GM18499 (cell line): ENCODE measurements at regions not wholly inside any gene's neighbourhood (a gene's known extent, or its start where the extent isn't known, plus 50 kb on each side); places are given as distances from the start of the nearest gene placed in this dataset.
"Not testable (repeated sequence)": the region's sequence is repeated elsewhere in the genome, so short reads cannot be mapped to it uniquely, and the experiment has no call there.

Experiments
- ATAC-seq: cut with Tn5 transposase; IDR thresholded peaks from one replicate; pipeline ENCODE4 v1.9.1; 2021; ENCODE audit warnings: moderate number of reproducible peaks; ENCODE audit not compliant: insufficient read depth, unreplicated experiment

DNA sequence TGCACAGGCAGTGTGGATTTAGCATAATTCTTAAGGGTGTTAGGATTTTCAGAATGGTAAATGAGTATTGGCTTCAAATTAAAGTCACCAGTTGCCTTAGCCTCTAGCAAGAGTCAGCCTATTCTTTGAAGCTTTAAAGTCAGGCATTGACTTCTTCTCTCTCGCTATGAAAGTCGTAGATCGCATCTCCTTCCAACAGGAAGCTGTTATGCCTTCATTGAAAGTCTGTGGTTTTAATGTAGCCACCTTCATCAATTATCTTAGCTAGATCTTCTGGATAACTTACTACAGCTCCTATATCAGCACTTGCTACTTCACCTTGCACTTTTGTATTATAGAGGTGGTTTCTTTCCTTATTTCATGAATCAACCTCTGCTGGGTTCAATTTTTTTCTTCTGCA is 320.2 kb downstream of the PTPRC start:
- no peak for ATAC-seq

DNA sequence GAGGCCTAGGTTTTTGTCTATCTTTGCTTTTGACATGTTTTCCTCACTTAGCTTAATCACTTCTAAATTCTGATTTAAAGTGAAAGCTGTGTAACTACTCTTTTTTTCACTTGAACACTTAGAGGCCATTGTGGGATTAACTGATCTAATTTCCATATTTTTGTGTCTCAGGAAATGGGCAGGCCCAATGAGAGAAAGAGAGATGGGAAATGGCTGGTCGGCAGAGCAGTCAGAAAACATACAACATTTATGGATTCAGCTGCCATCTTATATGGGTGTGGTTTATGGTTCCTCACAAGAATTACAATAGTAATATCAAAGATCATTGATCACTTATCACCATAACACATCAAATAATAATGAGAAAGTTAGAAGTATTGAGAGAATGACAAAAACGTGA is 320.8 kb downstream of the PTPRC start:
- ATAC-seq = no peak

DNA sequence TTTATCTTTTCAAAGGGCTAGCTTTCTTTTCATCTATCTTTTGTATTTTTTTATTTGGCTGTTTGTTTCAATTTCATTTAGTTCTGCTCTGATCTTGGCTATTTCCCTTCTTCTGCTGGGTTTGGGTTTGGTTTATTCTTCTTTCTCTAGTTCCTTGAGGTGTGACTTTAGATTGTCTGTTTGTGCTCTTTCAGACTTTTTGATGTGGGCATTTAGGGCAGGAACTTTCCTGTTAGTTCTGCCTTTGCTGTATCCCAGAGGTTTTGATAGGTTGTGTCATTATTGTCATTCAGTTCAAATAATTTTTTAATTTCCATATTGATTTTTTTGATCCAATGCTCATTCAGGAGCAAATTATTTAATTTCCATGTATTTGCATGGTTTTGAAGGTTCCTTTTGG is 325.0 kb downstream of the PTPRC start:
- not testable (repeated sequence) for ATAC-seq

DNA sequence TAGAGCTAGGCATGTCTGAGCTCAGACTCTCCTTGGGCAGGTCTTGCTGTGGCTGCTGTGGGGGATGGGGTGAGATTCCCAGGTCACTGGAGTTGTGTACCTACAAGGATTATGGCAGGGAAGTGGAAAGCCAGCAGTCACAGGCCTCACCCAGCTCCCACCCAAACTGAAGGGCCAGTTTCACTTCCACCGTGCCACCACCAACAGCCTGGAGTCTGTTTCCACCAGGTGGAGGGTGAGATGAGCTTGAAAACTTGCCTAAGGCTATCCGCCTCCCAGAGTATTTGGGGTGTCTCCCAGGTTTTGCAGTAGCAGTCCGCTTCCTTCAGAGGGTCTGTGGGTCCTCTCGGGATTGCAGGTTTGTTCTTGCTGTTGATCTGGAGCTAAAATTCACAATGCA is 327.7 kb downstream of the PTPRC start:
- no peak for ATAC-seq

DNA sequence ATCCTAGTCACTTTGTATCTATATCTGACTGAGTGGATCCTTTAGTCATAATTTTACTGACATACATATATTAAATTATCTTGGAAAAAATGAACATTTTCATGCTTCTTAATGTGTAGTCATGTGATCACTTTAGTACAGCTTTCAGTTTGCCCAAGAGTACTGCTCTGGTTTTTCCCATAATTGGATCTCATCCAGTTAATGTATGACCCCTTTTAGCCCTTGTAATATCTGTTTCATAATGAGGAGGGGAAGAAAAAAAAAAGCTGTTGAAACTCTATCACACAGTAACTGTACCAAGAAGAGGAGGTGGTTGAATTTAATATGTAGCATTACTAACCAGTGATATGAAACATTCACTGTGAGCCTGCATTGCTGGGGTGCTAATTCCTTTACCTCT is 328.7 kb downstream of the PTPRC start:
- no peak for ATAC-seq

DNA sequence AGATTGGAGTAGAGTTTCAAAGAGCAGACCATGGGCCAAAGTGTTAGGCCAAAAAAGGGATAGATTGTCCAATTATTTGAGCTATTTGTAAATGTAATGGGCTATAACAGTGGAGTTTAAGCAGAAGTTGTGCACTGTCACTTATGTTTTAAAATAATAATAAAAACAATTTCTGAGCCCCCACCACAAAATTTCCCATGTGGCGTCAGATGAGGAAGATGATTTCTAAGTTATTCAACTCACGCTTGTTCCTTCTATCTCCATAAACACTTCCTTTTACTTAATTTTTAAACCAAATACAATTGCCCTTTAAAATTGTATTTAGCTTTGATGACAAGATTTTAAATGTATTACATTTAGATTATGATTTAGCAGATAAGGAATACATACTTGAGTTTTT is 330.0 kb downstream of the PTPRC start:
- ATAC-seq = no peak

DNA sequence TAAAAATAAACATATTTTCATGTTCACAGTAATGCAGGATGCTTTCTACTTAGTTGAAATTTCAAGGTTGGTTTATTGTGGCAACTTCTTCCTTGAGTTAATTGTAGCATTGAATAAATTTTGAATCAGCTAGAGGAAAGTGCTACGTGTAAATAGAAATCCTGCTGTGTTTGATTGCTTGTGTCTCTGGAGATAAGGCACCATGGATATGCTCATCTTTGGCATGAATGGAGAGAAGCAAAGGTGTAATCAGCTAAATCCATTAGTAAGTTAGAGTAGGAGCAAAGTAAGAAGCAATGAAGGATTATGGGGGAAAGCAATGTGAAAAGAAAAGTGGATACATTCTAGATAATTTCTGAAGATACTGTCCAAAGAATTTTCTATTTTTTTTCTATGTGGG is 331.1 kb downstream of the PTPRC start:
- ATAC-seq = no peak

DNA sequence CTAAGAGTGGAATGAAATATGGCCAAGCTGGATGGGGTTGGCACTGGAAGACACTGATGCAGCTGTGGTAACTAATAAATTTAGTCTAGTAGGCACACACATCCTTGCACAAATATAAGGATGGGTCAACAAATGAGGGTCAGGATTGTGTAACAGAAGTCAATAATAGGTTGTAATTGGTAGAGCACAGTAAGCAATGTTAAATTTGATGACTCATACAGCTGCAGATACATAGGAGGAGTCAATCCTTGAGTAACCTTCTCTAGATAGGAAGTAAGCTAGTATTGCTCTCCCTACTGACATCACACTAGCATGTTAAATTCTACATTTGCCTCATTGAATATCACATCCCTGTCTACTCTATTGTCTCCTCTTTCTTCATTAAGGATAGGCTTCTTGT is 332.1 kb downstream of the PTPRC start:
- ATAC-seq = no peak

DNA sequence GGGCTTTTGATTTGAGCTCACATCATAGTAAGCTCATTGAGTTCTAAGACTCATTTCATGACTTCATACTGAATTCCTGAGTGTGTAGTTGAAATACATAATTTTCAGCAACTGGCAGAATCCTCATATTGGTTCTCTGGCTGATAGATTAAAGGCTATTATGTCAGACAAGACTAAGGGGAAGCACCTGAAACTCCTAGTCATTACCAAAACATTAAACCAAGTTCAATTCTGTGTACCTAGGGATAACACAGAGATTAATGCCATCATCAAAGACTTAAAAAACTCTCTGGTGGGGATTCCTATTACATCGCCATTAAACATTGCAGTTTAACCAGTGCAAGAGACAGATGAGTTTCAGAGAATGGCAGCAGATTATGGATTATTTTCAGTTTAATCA is 339.1 kb downstream of the PTPRC start:
- ATAC-seq = no peak

DNA sequence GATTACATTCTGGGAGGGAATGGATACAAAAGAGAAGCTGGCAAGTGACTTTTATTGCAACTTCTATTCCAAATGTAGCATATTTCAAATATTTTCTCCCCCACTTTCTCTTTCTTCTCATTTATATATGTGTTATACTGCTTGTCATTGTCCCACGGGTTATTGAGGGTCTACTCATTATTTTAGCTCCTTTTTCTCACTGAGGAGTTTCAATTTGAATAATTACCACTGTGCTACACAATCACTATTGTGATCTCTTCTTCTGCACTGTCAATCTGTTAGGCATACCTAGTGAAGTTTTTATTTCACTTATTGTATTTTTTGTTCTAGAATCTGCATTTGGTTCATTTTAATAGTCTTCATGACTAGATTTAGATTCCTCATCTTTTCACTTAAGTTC is 339.7 kb downstream of the PTPRC start:
- no peak for ATAC-seq

DNA sequence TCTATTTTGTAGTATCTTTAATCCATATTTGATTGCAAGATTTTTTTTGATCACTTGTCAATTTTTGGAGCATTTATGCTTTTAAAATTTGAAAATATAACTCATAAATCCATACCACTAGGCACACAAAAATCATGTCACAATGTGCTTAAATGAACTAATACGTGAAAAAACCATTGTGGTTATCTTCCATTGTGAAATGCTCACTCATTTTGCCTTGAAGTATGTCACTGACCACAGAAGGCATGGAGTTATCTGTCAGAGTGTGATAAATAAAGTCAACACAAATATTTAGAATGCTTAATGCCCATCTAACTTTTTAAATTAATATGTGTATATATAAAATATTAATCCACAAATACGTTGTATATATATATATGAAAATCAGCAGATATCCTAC is 347.2 kb downstream of the PTPRC start:
- no peak for ATAC-seq

DNA sequence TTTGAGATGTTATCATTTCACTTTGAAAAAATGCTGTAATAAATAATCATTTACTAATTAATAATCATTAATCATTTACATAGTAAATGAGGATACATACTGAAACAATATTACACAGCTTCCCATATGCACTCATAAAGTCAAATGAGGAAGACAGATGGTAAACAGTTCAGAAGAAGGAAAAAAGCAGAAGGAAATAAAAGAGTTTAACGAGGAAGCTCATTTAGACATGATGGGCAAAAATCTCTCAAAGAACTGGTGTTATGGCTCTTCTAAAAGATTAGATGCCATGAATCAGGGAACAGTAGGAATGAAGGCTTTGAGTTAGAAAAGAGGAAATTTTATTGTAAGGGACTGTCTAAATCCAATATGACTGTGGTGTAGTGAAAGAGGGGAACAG is 347.6 kb downstream of the PTPRC start:
- ATAC-seq = no peak

DNA sequence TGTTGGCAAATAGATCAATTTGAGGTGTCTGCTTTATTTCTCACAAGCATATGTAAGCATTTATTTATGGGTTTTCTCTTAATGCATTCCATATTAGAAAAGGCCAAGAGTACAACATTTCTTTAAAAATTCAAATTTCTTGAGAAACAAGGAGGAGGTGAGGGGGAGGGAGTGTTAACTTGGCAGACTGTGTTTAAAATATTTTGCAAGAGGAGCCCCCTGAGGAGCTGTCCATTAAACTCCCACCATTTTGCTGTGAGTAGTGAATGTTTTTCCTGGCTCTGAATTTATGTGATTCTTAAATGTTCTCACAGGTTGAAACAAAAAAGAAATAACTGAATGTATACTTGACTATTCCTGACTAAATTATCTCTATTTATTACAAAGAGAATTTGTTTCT is 363.8 kb downstream of the PTPRC start:
- ATAC-seq = no peak

DNA sequence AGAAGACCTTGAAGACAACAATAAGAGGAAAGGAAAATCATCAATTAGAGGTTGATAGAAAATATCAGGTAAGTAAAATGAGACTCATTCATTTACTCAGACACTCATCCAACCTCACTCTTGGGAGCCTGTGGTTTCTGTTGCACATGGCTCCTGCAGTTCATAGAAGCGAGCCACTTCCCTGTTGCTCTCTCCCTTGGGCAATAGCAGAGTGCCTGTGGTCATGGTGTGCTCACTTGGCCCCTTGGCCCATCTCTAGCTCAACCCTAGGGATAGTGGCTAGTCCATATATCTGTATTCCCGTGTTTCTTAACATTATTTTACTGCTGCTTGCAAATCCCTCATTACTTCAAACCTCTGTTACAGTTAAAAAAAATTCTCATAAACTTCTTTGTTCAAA is 368.6 kb downstream of the PTPRC start:
- ATAC-seq = no peak

DNA sequence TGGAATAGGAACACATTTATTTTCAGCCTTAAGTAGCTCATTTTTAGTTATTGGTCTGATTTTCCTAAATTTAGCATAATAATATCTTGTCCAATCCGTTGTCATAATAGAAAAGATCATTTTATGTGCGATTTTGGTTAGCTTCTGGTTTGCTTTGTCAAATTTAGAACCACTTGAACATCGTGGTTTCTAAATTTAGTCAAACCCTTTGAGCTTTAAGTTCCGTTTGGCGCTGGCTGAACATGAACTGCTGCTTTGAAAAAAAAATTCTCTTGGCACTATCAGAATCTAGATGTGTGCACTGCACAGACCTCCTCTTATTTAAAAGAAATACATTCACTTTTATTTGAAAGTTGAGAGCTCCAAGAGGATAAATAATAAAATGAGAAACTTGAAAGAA is 370.6 kb downstream of the PTPRC start:
- ATAC-seq = no peak

DNA sequence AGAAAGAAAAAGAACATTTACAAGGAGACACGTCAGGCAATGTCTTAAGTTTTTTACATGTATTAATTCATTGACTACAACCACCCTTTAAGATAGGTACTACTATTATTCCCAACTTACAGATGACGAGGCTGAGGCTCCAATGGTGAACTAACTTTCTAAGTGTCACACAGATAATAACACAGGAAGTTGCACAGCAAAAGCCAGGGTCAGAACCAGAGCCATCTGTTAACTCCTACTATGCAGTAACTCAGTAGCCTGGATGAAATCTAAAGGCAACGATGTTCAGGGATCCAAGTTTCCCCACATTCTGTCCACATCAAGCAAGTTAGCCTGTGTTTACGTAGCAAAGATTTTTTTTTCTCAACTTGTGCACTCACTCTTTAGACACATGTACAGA is 371.7 kb downstream of the PTPRC start:
- no peak for ATAC-seq

DNA sequence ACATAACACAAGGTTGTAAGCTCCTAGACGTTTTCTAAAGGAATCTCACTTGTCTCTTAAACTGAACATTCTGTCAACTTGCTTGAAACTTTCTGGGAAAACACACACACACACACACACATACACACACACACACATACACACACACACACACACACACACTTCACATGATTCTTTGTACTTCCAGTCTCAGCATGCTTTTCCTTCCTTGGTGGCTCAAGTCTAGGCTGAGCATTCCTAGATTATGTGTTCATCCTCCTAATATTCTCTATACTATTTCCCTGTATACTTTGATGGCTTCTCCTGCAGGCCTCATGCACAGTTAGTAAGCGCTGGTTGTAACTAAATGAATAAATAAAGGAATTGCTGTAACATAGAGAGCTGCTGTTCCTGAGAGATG is 372.1 kb downstream of the PTPRC start:
- no peak for ATAC-seq

DNA sequence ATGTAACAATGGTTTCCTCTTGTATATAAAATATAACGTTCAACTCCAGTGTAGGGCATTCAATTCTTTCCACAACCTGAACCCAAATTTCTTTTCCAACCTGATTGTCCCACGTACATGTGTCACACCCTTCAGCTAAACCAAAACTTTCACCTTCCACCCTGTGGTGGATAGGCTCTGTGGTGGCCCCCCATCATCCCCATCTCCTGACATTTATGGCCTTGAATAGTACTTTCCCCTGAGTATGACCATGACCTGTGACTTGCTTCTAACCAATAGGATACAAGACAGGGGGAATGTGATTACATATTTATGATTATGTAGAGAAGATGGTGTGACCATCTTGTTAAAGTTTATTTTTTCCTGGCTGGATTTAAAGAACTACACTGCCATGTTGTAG is 377.0 kb downstream of the PTPRC start:
- ATAC-seq = no peak

DNA sequence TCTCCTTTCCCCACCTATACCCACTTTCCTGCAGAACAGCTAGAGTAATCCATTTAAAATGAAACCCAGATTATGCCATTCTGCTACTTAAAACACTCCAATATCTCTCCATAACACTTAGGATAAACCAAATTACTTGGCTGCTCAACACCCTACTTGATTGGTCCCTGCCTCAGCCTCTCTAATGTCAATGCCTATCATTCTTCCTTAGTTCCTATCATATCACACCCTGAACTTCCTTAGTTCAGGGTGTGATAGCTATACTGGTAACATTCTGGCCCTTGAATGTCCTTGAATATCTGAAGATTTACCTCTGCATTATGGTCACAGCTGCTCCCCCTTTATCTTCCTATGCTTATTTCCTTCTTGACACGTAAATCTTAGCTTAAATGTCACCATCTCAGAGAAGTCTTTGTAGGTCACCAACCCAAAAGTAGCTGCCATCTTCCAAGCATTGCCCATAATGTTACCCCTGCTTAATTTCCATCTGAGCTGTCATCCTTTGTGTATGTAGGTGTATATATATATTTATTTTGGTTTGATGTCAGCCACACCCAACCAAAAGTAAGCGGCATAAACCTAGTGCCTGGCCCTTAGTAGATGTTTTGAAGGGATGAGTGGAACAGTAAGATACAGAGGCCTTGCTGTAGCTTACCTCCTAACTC is 379.8 kb downstream of the PTPRC start:
- no peak for ATAC-seq

DNA sequence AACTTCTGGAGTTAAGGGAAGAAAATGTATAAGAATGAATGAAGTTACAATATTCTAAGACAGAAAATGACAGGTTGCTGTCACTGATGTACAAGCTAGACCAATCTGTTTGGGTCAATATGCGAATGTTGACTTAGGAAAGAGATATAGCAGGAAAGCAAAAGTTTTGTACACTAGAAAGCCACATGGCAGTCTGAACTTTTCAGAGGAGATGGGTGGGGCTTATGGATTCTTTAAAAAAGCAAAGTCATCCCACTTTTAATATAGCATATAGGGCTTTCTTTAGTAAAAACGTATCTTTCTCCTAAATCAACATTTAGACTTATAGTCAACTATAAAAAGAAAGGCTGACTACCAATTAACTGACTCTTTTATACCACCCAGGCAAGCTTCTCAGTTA is 381.2 kb downstream of the PTPRC start:
- ATAC-seq = no peak

DNA sequence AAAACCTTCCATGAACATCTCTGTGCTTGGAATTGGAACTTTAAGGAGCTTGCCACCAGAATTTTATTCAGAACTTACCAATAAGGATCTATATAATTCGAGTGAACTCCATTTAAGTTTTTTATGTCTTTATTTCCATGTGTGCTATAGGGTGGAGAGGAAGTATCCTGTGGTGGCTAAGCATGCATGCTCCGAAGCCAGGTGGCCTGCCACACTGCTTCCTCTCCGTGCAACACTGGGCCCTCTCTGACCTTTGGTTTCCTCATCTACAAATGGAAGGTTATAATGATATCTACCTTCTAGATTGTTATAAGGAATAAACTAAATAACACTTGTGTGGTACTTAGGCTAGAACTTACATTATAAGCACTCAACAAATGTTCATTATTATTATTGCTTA is 382.1 kb downstream of the PTPRC start:
- ATAC-seq = no peak

DNA sequence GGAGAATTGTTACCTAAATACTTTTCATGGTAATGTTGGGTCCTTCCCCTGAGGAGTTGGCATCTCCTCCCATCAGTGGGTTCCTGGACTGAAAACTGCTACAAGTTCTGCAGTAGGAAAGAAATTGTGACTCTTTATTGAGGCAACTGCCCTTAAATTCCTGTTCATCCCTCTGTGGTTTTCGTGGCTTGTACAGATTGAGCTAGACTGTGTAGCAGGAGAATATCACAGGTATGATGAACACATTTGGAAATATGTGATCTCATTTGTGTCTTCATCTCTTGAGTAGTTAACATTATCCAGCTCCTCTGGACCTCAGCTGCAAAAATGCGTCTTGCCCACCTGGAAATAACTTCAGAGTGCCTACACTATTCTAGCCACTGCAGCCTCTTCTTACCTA is 390.6 kb downstream of the PTPRC start:
- ATAC-seq = no peak

DNA sequence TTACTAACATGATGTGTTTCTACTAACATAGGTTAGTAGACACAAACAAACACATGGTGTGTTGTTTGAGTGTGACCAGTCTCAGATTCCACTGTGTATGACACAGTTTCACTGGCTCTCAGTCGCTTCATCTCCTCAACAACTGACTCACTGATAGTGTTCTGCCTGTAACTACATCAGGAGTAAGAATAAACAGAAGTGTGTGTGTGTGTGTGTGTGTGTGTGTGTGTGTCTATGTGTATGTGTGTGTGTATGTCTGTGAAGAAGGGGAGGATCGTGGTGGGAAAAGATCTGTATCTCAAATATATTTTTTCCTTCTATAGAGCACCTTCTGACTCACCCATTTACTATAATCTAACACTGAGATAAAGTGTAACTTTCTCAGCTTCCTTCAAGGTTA is 391.0 kb downstream of the PTPRC start:
- no peak for ATAC-seq
